OCI-LY1 (cell line): ENCODE measurements at regions not wholly inside any gene's neighbourhood (a gene's known extent, or its start where the extent isn't known, plus 50 kb on each side); places are given as distances from the start of the nearest gene placed in this dataset.

Experiments used
- H2AFZ ChIP-seq: fragments of 200-600 bp; sonication (generic), shearing (Covaris generic); 2 replicates; pipeline ENCODE4 v1.6.0; 2014; ENCODE audit warnings: antibody characterized with exemption, mild to moderate bottlenecking, low read length
- H3F3A ChIP-seq: fragments of 200-600 bp; sonication (generic), shearing (Covaris generic); 2 replicates; pipeline ENCODE4 v1.6.0; 2014; ENCODE audit warnings: mild to moderate bottlenecking, antibody characterized with exemption, low read length, moderate library complexity; ENCODE audit not compliant: insufficient read depth
- H3K27ac ChIP-seq: fragments of 200-600 bp; sonication (generic); 2 replicates; pipeline ENCODE4 v1.5.1; 2014; ENCODE audit warnings: low read length, mixed run types, mild to moderate bottlenecking, low read depth; ENCODE audit not compliant: poor library complexity, severe bottlenecking
- H3K27me3 ChIP-seq: fragments of 200-600 bp; sonication (generic); 2 replicates; pipeline ENCODE4 v1.6.0; 2014; ENCODE audit warnings: antibody characterized with exemption, mild to moderate bottlenecking, low read length, moderate library complexity; ENCODE audit not compliant: insufficient read depth
- H3K36me3 ChIP-seq: fragments of 200-600 bp; sonication (generic); 2 replicates; pipeline ENCODE4 v1.6.1; 2014; ENCODE audit warnings: mild to moderate bottlenecking, antibody characterized with exemption, low read length, moderate library complexity, mixed read lengths; ENCODE audit not compliant: insufficient read depth
- H3K4me1 ChIP-seq: fragments of 200-600 bp; sonication (generic); 2 replicates; pipeline ENCODE4 v1.5.1; 2014; ENCODE audit warnings: mild to moderate bottlenecking, low read length, moderate library complexity; ENCODE audit not compliant: insufficient read depth, severe bottlenecking
- H3K4me2 ChIP-seq: fragments of 200-600 bp; sonication (generic), shearing (Covaris generic); 2 replicates; pipeline ENCODE4 v1.6.1; 2014; ENCODE audit warnings: low read length
- H3K4me3 ChIP-seq: fragments of 200-600 bp; sonication (generic); 2 replicates; pipeline ENCODE4 v1.5.1; 2014; ENCODE audit warnings: low read length, low read depth, mild to moderate bottlenecking, mixed read lengths; ENCODE audit not compliant: poor library complexity, severe bottlenecking
- H3K79me2 ChIP-seq: fragments of 200-600 bp; shearing (Covaris generic); 2 replicates; pipeline ENCODE4 v1.6.1; 2016; ENCODE audit warnings: mixed run types, low read length, mixed read lengths; ENCODE audit not compliant: insufficient read depth
- H3K9ac ChIP-seq: fragments of 200-600 bp; sonication (generic), shearing (Covaris generic); 2 replicates; pipeline ENCODE4 v1.6.1; 2014; ENCODE audit warnings: mild to moderate bottlenecking, low read length, mixed read lengths
- H3K9me2 ChIP-seq: fragments of 200-600 bp; sonication (generic), shearing (Covaris generic); 2 replicates; pipeline ENCODE4 v1.6.1; 2014; ENCODE audit warnings: low read depth, mild to moderate bottlenecking, low read length, mixed read lengths
- H3K9me3 ChIP-seq: fragments of 200-600 bp; shearing (Covaris generic); 2 replicates; pipeline ENCODE4 v1.6.1; 2014; ENCODE audit warnings: low read length, mixed read lengths
- H4K20me1 ChIP-seq: fragments of 200-600 bp; sonication (generic), shearing (Covaris generic); 2 replicates; pipeline ENCODE4 v1.6.0; 2016; ENCODE audit warnings: mild to moderate bottlenecking, low read length; ENCODE audit not compliant: insufficient read depth
- EZH2 ChIP-seq: fragments of 200-600 bp; sonication (generic), shearing (Covaris generic); IDR thresholded peaks from 2 replicates; pipeline ENCODE4 v1.8.0; 2017; ENCODE audit warnings: borderline replicate concordance, mixed run types, mild to moderate bottlenecking, antibody characterized with exemption, low read length, moderate library complexity, mixed read lengths
- TF ChIP-seq, protein P1 (sequence below): fragments of 200-600 bp; sonication (generic), shearing (Covaris generic); IDR thresholded peaks from 2 replicates; pipeline ENCODE4 v1.5.1; 2017; ENCODE audit warnings: mild to moderate bottlenecking, antibody characterized with exemption, low read length, moderate library complexity, mixed read lengths

DNA sequence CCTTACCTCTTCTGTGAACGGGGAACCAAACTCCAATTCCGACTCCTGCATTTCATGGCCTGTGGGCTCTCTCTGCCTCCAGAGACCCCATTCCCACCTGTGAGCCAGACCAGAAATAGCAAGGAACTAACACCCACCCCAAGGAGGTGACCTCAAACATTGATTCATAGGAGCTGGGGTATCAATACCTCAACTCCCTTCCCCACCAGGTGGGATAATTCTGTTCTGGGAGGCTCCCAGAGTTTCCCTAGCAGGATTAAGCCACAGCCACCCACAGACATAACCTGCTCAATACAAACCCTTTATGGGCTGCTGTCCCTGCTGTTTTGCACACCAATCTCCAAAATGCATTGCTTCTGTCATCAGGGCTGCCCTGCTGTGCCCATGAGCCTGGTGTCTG lies 59.6 kb upstream of the FOXF1 start:
- H2AFZ ChIP-seq = no peak overlapping the region
- no peak overlapping the region for H3K4me2 ChIP-seq
- H3K27me3 ChIP-seq = peaks cover 12% of the 10 kb centered on the region; the same call in 1 of the 2 replicates
- H3K27ac ChIP-seq = no peak overlapping the region
- H4K20me1 ChIP-seq = no peaks in the 10 kb centered on the region
- no peaks in the 10 kb centered on the region for H3F3A ChIP-seq
- H3K9me2 ChIP-seq = no peaks in the 10 kb centered on the region
- H3K79me2 ChIP-seq = no peaks in the 10 kb centered on the region
- TF ChIP-seq, protein P1, sequence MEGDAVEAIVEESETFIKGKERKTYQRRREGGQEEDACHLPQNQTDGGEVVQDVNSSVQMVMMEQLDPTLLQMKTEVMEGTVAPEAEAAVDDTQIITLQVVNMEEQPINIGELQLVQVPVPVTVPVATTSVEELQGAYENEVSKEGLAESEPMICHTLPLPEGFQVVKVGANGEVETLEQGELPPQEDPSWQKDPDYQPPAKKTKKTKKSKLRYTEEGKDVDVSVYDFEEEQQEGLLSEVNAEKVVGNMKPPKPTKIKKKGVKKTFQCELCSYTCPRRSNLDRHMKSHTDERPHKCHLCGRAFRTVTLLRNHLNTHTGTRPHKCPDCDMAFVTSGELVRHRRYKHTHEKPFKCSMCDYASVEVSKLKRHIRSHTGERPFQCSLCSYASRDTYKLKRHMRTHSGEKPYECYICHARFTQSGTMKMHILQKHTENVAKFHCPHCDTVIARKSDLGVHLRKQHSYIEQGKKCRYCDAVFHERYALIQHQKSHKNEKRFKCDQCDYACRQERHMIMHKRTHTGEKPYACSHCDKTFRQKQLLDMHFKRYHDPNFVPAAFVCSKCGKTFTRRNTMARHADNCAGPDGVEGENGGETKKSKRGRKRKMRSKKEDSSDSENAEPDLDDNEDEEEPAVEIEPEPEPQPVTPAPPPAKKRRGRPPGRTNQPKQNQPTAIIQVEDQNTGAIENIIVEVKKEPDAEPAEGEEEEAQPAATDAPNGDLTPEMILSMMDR = no peak
- no peak for TF ChIP-seq EZH2
- no peak overlapping the region for H3K4me3 ChIP-seq
- no peaks in the 10 kb centered on the region for H3K4me1 ChIP-seq
- H3K9ac ChIP-seq = no peak overlapping the region
- H3K36me3 ChIP-seq = no peaks in the 10 kb centered on the region
- no peaks in the 10 kb centered on the region for H3K9me3 ChIP-seq

DNA sequence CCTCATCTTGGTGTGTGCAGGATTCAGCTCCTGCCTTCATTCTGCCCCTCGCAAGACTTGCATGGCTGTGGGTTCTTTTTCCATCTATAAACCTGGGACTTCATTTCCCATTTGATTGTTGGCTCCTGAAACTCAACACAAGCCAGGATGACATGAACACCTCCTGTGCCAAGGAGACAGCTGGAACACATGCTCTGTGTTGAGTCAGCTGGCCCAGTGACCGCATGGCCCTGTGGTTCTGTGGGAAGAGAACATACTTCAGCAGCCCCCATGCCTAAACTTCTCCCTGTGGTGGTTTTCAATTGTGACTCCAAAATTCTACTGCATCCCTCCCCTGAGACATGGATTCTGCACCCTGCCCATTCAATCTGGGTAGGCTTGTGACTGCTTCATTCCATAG lies 57.9 kb upstream of the FOXF1 start:
- Histone ChIP-seq H3K4me2 (no peak overlapping the region), H3K36me3 (no peaks in the 10 kb centered on the region), H3K9me3 (no peaks in the 10 kb centered on the region), H2AFZ (no peak overlapping the region), H3F3A (no peaks in the 10 kb centered on the region), H3K4me1 (no peaks in the 10 kb centered on the region), H3K79me2 (no peaks in the 10 kb centered on the region), H3K9me2 (no peaks in the 10 kb centered on the region), H4K20me1 (no peaks in the 10 kb centered on the region), H3K27ac (no peak overlapping the region), H3K9ac (no peak overlapping the region), H3K4me3 (no peak overlapping the region), H3K27me3 (0 out of 2 replicates have a peak, but pooled peaks cover 4% of the 10 kb centered on the region)
- no peak for TF ChIP-seq EZH2
- TF ChIP-seq, protein P1 = no peak

DNA sequence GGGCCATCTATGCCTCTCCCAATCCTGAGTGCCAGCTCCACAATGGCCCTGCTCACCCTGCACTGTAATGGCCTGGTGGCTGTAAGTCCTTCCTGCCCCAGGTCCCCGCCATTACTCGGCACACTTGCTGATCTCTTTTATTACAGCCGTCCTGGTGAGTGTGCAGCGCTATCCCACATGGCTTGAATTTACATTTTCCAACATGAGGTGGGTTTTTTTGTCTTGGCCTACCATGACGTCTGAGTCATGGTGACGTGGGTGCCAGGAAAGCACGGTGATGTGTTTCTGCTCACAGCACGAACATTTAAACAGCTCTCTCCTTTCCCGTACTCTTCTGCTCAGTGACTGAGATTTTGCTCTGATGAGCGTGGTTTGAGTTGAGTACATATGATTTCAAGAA lies 55.2 kb upstream of the FOXF1 start:
- no peaks in the 10 kb centered on the region for H3K79me2 ChIP-seq
- no peak overlapping the region for H3K9ac ChIP-seq
- H3K27me3 ChIP-seq = 0 out of 2 replicates have a peak, but pooled peaks cover 3% of the 10 kb centered on the region
- H3K36me3 ChIP-seq = no peaks in the 10 kb centered on the region
- H2AFZ ChIP-seq = no peak overlapping the region
- no peaks in the 10 kb centered on the region for H3K9me3 ChIP-seq
- TF ChIP-seq, protein P1 = no peak
- no peak for TF ChIP-seq EZH2
- no peak overlapping the region for H3K27ac ChIP-seq
- H4K20me1 ChIP-seq = no peaks in the 10 kb centered on the region
- H3K4me3 ChIP-seq = no peak overlapping the region
- no peaks in the 10 kb centered on the region for H3K9me2 ChIP-seq
- no peak overlapping the region for H3K4me2 ChIP-seq
- no peaks in the 10 kb centered on the region for H3F3A ChIP-seq
- no peaks in the 10 kb centered on the region for H3K4me1 ChIP-seq
